GM19372 (cell line): ENCODE measurements at regions not wholly inside any gene's neighbourhood (a gene's known extent, or its start where the extent isn't known, plus 50 kb on each side); places are given as distances from the start of the nearest gene placed in this dataset.

Experiments
- ATAC-seq: cut with Tn5 transposase; IDR thresholded peaks from one replicate; pipeline ENCODE4 v1.9.1; 2021; ENCODE audit warnings: mild to moderate bottlenecking, low read depth, moderate library complexity; ENCODE audit not compliant: unreplicated experiment

- ATAC-seq, result no peak
Observed at GRCh38 chr1:81371864-81372263, 428.9 kb upstream of the ADGRL2 start.

GRCh38 chr1:81369833-81370232 is 430.9 kb upstream of the ADGRL2 start:
- ATAC-seq, result no peak

GRCh38 chr1:81366173-81366572 is 434.6 kb upstream of the ADGRL2 start:
- no peak for ATAC-seq

DNA sequence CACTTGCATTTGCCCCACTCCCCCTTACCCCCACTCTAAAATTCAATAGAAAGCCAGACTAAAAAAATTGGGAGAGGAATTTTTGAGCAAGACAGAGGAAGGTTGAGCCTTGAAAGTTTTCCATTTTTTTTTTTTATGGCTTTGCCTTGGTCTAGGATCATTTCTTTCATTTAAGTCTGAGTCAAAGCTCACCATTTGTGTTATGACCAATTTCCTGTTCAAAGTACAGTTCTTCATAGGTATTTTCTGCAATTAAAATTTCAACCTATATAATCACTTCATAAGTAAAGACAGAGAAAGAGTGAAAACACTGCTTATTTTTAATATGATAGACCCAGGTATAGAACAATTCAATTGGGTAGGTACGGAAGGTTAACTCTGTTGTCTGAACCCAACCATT is 436.6 kb upstream of the ADGRL2 start:
- no peak for ATAC-seq

DNA sequence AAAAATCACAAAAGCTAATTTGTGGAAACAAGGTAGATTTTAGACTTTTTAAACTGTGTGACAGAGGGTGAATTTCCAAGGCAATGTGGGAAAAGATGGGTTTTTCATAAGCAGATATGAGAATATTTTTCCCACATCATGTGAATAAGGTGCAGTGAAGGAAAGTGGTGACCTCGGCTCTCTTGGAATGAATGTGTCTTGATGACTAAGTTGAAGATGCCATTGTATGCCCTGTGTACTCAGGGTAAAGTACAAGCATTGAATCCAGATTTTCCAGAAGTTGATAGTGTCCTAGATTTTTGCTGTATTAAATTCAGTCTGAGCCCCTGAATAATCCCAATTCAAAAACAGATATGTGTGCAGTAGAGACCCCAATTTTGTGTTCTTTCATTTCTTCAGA is 442.6 kb upstream of the ADGRL2 start:
- no peak for ATAC-seq

- no peak for ATAC-seq
Observed at GRCh38 chr1:81351864-81352263, 448.9 kb upstream of the ADGRL2 start.

DNA sequence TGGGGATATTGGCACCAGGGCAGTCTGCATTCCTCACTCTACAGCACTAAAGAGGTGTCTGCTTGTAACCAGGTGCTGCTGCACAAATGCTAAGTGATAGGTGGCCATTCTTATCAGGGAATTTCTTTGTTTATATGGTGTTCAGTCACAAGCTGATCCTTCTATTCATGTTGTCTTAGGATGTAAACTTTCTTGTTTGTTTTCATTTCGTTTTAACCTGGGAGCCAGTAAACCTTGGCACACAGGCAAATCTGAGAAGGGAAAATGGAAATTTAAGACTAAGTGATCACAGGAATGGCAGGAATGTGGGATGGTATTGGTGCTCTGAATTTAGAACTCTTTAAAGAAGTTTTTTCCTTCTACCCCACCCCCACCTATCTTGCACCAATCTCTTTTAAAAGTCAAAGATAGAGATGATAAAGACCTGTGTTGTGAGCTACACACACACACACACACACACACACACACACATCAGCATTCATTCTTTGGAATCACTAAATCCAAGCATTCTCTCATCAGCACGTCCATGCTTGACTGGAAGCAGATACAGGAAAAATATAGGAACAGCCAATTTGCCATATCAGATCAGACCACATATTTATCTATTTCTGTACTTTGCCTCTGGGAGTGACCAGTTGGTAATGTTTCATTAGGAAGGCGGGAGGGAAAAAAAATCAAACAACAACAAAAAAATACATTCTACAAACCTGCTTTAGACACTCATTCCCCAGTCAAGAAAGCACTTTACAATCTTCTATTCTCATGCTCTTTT is 451.4 kb upstream of the ADGRL2 start:
- ATAC-seq, result no peak

DNA sequence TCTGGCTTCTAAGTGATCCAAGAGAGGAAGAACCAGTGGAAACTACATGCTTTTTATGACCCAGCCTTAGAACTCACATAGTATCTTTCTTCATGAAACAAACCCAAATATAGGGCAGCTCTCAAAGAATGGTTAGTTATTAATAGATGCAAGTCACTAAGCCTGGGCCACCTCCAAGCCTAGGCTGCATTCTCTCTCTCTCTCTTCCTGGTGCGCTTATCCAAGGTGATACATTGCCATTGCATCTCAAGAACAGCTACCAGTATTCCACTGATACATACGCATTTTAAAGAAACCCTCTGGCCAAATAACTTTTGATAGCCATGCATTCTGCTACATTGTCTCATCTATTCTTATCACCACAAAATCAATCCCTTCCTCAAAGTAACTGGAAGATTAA is 455.6 kb upstream of the ADGRL2 start:
- no peak for ATAC-seq

GRCh38 chr1:81340239-81340638 is 460.5 kb upstream of the ADGRL2 start:
- ATAC-seq, result no peak

DNA sequence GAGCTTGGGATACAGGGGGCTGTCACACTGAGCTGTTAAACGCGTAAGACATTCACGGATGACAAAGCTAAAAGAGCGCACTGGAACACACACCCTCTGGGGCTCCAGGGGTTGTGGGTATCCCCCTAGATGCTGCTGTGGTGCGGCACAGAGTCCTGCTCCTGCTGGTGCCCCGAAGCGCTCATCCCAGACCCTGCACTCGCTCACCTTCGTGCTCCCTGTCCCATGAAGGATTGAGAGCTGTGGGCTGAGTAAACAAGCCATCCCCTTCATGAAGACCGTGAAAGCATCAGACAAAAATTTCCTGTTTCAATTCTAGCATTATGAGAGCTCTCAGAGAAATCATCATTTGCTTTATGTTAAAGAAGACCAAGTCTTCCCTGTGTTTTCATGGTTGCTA is 463.5 kb upstream of the ADGRL2 start:
- no peak for ATAC-seq

DNA sequence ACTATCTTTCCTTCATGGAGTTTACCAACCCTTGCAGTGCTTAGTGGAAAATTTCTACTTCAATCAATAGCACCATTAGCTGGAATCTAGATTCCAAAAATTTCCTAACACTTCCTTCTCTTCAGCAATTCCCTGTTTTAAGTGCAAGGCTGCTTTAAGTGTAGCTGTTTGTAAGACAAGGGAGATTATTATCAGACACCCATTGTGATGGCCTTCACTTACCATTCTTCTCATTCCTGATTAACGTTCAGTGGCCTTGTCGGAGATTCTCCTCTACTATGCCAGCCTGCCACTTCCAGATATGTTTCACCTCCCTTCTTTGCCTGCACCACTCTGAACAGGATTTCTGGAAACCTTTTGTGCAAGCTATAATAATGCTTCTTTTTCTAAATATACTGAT is 464.9 kb upstream of the ADGRL2 start:
- no peak for ATAC-seq

DNA sequence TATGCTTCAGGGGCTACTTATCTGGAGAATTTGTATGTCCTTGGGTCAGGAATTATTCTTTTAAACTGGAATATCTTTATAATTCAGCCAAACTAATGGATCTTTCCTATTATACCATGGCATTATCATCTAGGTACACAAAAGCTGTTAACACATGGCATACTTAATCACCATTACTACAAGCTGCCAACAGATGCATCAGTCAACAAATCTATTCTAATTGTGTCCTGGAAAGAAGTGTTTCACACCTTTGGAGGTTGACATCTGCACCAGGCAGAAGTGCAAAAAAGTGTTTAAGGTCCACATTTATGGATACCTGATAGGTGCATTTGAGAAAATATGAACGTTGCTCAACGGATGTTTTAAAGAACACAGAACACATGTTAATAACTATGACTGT is 470.2 kb upstream of the ADGRL2 start:
- ATAC-seq, result no peak

DNA sequence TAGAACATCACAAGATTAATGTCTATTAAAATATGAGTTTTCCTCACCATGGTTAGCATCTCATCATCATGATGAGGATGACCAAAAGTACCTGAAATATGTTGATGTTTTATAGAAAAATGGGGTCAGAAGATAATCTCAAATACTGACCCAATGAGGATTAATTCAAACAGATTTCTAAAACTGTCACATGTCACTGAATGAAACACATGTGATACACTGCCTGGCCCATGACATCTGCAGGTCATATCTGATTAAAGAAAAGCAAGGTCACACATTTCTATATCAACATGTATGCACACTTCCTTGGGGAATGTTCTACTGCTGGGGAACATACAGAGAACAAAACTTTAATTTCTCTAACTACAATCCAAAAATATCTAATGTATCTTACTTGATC is 470.6 kb upstream of the ADGRL2 start:
- ATAC-seq, result no peak

DNA sequence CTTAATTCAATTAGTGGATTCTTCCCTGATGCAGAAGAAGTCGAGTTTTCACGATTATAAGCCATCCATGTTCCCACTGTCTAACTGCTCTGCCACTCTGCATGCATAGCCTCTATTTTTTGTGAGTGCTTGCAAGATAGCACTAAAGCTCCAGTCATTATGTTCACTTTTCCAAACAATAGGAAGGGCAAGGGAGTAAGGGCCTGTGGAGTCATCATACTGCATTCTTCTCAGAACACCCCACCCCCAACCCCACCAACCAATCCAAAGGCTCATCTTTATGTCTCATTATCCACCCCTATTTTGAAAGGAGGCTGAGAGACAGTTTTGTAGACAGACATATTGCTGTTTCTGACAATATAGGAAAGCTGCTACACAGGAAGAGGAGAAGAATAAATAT is 471.7 kb upstream of the ADGRL2 start:
- no peak for ATAC-seq

- ATAC-seq, result no peak
Observed at GRCh38 chr1:81327743-81328142, 473.0 kb upstream of the ADGRL2 start.

DNA sequence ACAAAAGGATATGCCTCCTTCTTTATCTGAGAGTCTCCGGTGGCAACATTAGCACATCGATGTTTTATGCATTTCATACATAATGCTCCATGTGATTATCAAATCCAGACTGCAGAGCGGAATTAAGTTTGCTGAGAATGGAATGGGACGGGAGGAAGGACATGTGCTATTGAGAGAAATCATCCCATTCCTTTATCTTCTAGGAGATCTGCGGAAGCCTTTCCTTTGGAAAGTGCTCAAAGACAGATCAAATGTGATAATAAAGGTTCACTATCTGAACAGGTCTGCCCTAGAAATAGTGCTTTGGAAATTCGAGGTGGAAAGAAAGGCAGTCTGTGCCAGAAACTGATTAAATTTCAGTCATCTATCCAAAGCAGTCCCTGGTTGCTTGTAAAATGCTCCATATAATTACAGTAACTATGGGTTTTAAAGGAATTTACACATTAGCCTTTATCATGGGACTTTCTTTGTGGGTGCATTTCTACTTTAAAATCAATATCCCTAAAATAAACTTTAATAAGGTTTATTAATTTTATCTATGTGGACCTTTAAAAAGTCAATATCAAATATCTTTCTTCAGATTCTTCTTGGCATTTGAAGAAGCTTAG is 473.5 kb upstream of the ADGRL2 start:
- no peak for ATAC-seq

DNA sequence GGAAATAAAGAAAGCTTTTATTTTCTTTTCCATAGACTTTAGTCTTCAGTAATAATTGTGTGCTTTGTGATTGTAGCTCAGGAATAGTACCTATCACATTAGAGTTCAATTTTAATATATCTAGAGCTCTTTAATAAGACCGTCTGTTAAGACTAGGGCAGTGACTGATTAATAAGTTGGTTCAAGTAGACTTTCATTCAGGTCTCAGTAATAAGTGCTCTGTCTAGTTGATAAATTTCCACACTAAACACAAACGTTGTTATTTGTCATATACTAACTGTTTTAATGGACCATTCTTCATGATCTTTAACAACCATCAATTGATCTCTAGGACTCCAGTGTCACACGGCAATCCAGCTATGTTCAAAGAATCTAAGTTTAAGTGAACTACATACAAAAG is 474.5 kb upstream of the ADGRL2 start:
- no peak for ATAC-seq

- ATAC-seq, result no peak
Observed at GRCh38 chr1:81325397-81325796, 475.3 kb upstream of the ADGRL2 start.

DNA sequence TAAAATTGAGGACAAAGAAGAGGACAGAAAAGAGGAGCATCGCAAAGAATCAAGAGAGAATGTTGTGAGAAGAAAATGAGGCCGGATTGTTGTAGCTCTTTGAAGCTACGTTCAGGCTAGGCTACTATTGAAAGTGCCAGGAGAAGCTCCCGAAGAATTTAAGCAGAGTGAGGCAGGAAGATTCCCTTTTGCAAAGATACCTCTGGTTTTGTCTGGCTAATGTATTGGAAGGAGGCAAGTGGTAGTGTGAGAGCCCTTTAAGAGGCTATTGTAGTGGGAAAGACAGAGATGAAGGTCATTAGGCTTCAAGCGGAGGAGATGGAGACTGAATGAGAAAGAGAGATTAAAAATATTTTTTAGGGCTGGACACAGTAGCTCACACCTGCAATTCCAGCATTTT is 476.9 kb upstream of the ADGRL2 start:
- no peak for ATAC-seq

DNA sequence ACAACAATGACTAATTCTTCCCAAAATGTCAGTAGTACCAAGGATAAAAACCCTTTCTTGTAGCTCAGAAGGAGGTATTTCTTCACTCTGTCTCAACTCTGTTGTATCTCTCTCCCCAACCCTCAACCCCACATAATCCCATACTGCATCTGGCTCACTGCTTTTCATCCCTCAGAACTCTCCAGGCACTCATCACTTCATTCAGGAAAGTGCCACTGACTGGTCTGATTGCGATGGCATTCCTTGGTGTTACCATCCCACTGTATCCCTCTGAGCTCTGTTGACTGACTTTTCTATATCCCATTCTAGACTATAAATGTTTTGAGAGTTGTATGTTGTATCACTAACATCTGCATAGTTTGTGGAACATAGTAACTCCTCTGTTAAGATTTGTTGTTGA is 483.5 kb upstream of the ADGRL2 start:
- no peak for ATAC-seq

DNA sequence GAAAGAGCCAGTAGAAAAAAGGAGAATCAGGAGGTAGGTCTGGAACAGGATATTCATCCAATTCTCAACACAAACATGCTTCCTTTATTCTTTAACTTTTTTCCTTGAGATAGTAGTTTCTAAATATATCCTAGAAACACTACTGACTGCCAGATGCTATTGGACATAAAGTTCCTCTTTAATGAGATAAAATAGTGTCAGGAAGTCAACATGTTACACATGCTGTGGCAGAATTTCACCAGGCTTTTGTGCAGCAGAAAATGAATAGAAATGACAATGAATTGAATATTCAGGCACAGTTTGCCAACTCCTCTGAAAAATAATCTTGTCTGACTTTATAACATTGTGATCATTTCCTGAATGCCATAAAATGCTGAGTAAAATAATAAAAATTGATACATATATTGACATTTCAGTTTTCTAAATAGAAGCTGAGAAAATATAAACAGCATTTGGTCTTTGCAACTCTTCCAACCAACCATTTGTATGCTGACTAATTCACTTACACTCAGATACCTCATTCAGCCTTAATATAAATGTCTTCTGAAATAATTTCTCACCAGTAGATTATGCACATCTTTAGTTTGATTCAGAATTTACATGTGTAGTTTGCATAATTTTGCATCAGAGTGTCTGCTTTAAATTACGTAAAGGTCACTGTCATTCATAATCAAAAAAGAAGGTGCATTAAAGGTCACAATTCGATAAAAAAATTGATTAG is 486.1 kb upstream of the ADGRL2 start:
- ATAC-seq, result no peak

DNA sequence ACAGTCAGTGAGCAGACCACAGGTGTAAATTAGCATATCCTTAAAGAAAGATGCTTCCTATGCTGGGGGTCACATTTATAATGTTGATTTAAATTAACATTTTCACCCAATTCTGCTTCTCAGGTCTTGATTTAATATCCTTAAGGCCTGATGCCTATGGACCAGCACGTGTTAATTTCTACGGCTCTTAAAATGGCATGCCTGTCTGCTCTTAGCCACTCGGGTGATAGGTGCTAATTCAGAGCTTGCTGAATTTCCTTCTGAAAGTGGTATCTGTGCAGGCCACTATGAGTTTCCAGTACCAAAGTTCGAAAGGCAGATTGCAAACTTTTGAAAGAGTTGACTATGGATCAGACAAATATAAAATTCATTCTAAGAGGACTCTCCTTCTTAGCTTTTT is 487.4 kb upstream of the ADGRL2 start:
- no peak for ATAC-seq
